ENCODE measurements at regions not wholly inside any gene's neighbourhood (a gene's known extent, or its start where the extent isn't known, plus 50 kb on each side); places are given as distances from the start of the nearest gene placed in this dataset.

DNA sequence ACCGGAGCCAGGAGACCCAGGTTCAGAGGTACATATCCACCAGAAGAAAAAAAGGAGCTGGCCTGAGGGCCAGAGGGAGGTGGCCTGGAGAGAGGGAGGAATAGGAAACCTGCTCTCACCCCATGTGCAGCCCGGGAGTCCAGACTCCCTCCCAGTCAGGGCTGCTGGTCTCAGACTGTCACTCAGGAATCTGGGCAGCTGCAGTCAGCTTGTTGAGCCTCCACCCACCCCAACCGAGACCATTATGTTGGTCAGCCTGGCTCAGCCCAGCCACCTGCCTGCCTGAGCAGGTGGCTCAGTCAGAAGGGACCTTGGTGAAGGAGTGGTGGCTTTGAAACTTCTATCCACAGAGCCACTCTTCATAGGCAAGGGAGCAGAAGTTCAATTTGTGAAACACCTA is 53.3 kb upstream of the EPB41L1 start:
- TF ChIP-seq POLR2A (IDR thresholded peaks at IDR 0.05; ENCODE audit: low read depth, low read length) (no peak), POLR2AphosphoS5 (IDR thresholded peaks at IDR 0.05; ENCODE audit: low read depth, low read length) (no peak), SPI1 (IDR thresholded peaks at IDR 0.05; ENCODE audit: low read depth, low read length) (no peak), TAF1 (IDR thresholded peaks at IDR 0.05; ENCODE audit: low read depth, low read length) (no peak)

Measured in GM12891 (cell line).